Neural crest cell (in vitro differentiated cells): ENCODE measurements at regions not wholly inside any gene's neighbourhood (a gene's known extent, or its start where the extent isn't known, plus 50 kb on each side); places are given as distances from the start of the nearest gene placed in this dataset.
A peak's percentile ranks its signal among the peaks of the same experiment; 100 is the strongest.

ENCODE experiments used
- DNase-seq: peaks from one replicate; pipeline ENCODE4 v3.0.0; 2021; ENCODE audit warnings: low read depth, mixed read lengths, low spot score
- H3K27ac Mint-ChIP-seq: one replicate; pipeline ENCODE4 v1.8.0; 2021; ENCODE audit warnings: mild to moderate bottlenecking, mixed read lengths; ENCODE audit not compliant: unreplicated experiment
- H3K27me3 Mint-ChIP-seq: 2 replicates; pipeline ENCODE4 v1.8.0; 2021; ENCODE audit warnings: low read depth, mild to moderate bottlenecking, mixed read lengths
- H3K36me3 Mint-ChIP-seq: 2 replicates; pipeline ENCODE4 v1.8.0; 2021; ENCODE audit warnings: low read depth, mild to moderate bottlenecking, mixed read lengths
- H3K4me1 Mint-ChIP-seq: 2 replicates; pipeline ENCODE4 v1.8.0; 2021; ENCODE audit warnings: mixed read lengths
- H3K4me3 Mint-ChIP-seq: one replicate; pipeline ENCODE4 v1.8.0; 2021; ENCODE audit warnings: mild to moderate bottlenecking, mixed read lengths
- H3K9me3 Mint-ChIP-seq: 2 replicates; pipeline ENCODE4 v1.8.0; 2021; ENCODE audit warnings: mixed read lengths
- TF ChIP-seq, protein P1 (sequence below): fragments of 200-600 bp; sonication (generic); conservative IDR thresholded peaks from 2 replicates; pipeline ENCODE4 v1.5.0; 2021; ENCODE audit warnings: antibody characterized with exemption, mild to moderate bottlenecking

DNA sequence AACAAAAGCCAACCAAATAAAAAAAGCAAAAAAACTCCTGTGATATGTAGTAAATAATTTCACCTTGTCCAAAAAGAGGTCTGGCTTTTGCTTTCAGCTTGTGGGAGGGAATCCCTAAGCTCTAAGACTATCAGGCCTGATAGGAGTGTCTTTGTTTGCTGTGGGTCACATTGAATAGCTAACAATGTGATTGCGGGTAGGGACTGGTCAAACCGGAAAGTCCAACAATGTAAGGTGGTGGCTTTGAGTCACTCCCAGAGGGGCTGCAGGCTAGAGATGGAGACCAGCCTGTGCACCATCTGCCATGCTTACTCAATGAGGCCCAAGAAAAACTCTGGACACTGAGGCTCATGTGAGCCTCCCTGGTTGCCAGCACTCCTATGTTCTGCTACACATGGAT is 192.9 kb downstream of the TFCP2L1 start:
- no peaks in the 10 kb centered on the region for H3K4me1 Mint-ChIP-seq
- no peaks in the 10 kb centered on the region for H3K9me3 Mint-ChIP-seq
- H3K27me3 Mint-ChIP-seq, result peaks cover 15% of the 10 kb centered on the region
- TF ChIP-seq, protein P1, sequence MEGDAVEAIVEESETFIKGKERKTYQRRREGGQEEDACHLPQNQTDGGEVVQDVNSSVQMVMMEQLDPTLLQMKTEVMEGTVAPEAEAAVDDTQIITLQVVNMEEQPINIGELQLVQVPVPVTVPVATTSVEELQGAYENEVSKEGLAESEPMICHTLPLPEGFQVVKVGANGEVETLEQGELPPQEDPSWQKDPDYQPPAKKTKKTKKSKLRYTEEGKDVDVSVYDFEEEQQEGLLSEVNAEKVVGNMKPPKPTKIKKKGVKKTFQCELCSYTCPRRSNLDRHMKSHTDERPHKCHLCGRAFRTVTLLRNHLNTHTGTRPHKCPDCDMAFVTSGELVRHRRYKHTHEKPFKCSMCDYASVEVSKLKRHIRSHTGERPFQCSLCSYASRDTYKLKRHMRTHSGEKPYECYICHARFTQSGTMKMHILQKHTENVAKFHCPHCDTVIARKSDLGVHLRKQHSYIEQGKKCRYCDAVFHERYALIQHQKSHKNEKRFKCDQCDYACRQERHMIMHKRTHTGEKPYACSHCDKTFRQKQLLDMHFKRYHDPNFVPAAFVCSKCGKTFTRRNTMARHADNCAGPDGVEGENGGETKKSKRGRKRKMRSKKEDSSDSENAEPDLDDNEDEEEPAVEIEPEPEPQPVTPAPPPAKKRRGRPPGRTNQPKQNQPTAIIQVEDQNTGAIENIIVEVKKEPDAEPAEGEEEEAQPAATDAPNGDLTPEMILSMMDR, result no peak
- H3K36me3 Mint-ChIP-seq, result no peaks in the 10 kb centered on the region
- no peak for DNase-seq
- no peak overlapping the region for H3K4me3 Mint-ChIP-seq
- no peak overlapping the region for H3K27ac Mint-ChIP-seq

DNA sequence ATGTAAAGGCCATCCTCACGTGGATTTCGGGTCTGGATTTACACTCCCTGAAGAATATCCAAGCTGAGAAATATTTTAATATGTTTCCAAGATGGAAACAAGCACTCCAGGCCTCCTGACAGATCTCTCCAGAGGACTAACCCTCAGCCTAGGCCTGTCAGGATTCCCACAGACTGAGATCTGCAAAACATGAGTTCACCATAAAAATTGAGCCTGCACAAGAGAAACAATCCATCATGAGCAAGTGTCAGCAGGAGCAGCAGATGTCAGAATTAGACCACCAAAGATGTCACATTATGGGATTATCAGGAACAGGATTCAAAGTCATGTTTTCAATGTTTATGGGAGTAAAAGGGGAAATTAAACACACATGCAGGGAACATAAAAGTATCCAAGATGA is 191.3 kb downstream of the TFCP2L1 start:
- no peaks in the 10 kb centered on the region for H3K9me3 Mint-ChIP-seq

DNA sequence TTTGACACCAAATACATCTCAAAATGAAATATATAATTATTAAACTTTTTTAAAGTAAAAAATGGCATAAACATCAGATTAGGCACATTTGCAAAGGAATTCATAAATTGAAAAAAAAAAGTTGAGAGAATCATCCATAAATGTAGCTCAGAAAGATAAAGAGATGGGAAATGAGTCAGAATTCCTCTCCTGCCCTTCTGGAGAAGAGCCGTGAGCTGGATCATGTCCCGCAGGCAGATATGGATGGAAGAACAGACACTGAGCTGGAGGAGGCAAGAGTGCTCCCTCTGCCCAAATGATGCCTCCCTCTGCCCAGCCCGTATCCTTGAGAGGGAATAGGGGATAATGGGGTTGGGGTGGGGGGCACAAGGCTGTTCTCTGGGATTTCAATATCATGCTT is 190.9 kb downstream of the TFCP2L1 start:
- DNase-seq, result no peak
- TF ChIP-seq, protein P1, result no peak
- H3K4me3 Mint-ChIP-seq, result no peak overlapping the region
- H3K27me3 Mint-ChIP-seq, result peaks cover 18% of the 10 kb centered on the region
- H3K27ac Mint-ChIP-seq, result no peak overlapping the region
- no peaks in the 10 kb centered on the region for H3K4me1 Mint-ChIP-seq
- H3K9me3 Mint-ChIP-seq, result no peaks in the 10 kb centered on the region
- H3K36me3 Mint-ChIP-seq, result no peaks in the 10 kb centered on the region

More for the DNA sequence above, 191.3 kb downstream of the TFCP2L1 start:
- Mint-ChIP-seq H3K27ac (no peak overlapping the region), H3K4me3 (no peak overlapping the region), H3K27me3 (peaks cover 18% of the 10 kb centered on the region), H3K36me3 (no peaks in the 10 kb centered on the region), H3K4me1 (no peaks in the 10 kb centered on the region)
- DNase-seq, result no peak
- TF ChIP-seq, protein P1, result no peak

DNA sequence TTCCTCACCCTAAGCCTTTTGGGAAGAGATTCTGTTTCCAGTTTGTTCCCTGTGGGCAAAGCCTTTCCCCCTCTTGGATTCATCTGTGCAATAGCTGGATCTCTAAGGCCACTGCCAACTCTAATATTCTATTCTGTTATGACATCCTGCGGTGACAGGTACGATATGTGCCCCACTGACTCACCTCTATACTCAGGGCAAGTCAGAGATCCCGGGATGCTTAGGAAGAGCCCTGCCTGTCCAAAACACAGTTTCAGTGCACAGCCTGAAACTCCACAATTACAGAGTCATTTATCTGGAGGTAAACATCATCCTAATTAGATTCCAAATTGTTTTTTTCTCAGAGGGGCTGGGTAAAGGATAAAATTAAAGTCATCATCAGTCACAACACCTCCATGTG is 190.2 kb downstream of the TFCP2L1 start:
- TF ChIP-seq, protein P1, result no peak
- Mint-ChIP-seq H3K4me3 (no peak overlapping the region), H3K27me3 (peaks cover 18% of the 10 kb centered on the region), H3K9me3 (no peaks in the 10 kb centered on the region), H3K27ac (no peak overlapping the region), H3K36me3 (no peaks in the 10 kb centered on the region), H3K4me1 (no peaks in the 10 kb centered on the region)
- DNase-seq, result no peak

DNA sequence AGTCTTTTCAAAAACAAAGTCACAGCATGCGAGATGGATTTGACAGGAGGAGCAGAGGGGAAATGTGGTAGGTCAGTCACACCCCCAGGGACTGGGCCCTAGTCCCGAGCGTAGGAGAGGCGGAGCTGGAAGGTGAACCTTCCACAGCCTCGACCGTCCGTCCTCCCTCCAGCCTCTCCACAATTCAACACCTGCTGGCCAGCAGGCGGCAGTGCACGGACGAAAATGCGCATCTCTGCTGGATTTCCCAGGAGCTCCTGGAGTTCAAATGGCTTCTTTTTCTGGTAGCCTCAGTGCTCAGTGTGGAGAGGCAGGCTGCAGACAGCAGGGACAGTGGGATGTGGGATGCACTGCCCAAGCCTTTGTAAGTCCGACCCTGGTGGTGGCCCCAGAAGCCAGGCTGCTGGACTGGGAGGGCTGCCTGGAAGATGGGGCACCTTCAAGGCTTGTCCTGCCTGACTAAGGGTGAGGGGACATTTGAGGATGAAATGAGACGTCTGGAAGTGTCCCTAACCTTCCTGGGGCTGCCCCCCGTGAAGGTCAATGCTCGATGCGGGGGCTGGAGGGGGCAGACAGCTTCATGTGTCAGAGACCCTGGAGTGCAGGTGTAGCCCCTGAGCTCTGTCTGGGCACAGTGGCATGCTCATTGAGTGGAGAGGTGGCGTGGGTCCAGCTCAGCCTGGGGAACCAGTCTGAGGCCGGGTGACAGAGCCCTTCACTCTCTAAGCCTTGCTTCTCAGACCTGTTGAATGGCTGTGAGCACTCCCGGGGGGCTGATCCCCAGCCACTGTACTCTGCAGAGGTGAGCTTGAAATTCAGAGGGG is 189.5 kb downstream of the TFCP2L1 start:
- no peaks in the 10 kb centered on the region for H3K9me3 Mint-ChIP-seq
- H3K4me3 Mint-ChIP-seq, result no peak overlapping the region
- peaks cover 18% of the 10 kb centered on the region for H3K27me3 Mint-ChIP-seq
- no peak overlapping the region for H3K27ac Mint-ChIP-seq
- TF ChIP-seq, protein P1, result peak; percentile 83
- no peaks in the 10 kb centered on the region for H3K4me1 Mint-ChIP-seq
- no peaks in the 10 kb centered on the region for H3K36me3 Mint-ChIP-seq
- peak; percentile 62 for DNase-seq
